Neural progenitor cell (in vitro differentiated cells): ENCODE measurements at regions not wholly inside any gene's neighbourhood (a gene's known extent, or its start where the extent isn't known, plus 50 kb on each side); places are given as distances from the start of the nearest gene placed in this dataset.
"Not testable (repeated sequence)": the region's sequence is repeated elsewhere in the genome, so short reads cannot be mapped to it uniquely, and the experiment has no call there.

Experiments
- DNase-seq: peaks from one replicate; pipeline ENCODE4 v3.0.0-alpha.2; 2016; ENCODE audit warnings: low spot score
- H2AFZ ChIP-seq: fragments of 200-600 bp; sonication (generic); replicated peaks from 2 replicates; pipeline ENCODE4 v1.6.1; 2016; ENCODE audit warnings: antibody characterized with exemption
- H3F3A ChIP-seq: fragments of 200-600 bp; sonication (generic); 2 replicates; pipeline ENCODE4 v1.6.1; 2016; ENCODE audit warnings: antibody characterized with exemption, low read depth
- H3K27ac ChIP-seq: fragments of 200-600 bp; sonication (generic); 2 replicates; pipeline ENCODE4 v1.5.1; 2016; ENCODE audit warnings: mild to moderate bottlenecking
- H3K27me3 ChIP-seq: fragments of 200-600 bp; sonication (generic); 2 replicates; pipeline ENCODE4 v1.6.1; 2016; ENCODE audit warnings: mild to moderate bottlenecking, moderate library complexity
- H3K36me3 ChIP-seq: fragments of 200-600 bp; sonication (generic); 2 replicates; pipeline ENCODE4 v1.5.1; 2016
- H3K4me1 ChIP-seq: fragments of 200-600 bp; sonication (generic); 2 replicates; pipeline ENCODE4 v1.6.1; 2016; ENCODE audit warnings: mixed run types
- H3K4me2 ChIP-seq: fragments of 200-600 bp; sonication (generic); 2 replicates; pipeline ENCODE4 v1.6.1; 2016
- H3K4me3 ChIP-seq: fragments of 200-600 bp; sonication (generic); 2 replicates; pipeline ENCODE4 v1.5.1; 2016
- H3K79me2 ChIP-seq: fragments of 200-600 bp; sonication (generic); 2 replicates; pipeline ENCODE4 v1.6.1; 2016; ENCODE audit warnings: low read depth
- H3K9ac ChIP-seq: fragments of 200-600 bp; sonication (generic); 2 replicates; pipeline ENCODE4 v1.6.1; 2016
- H3K9me3 ChIP-seq: fragments of 200-600 bp; sonication (generic); 2 replicates; pipeline ENCODE4 v1.5.1; 2016; ENCODE audit warnings: low read depth
- H4K20me1 ChIP-seq: fragments of 200-600 bp; sonication (generic); 2 replicates; pipeline ENCODE4 v1.6.1; 2016; ENCODE audit warnings: low read depth
- H3K27ac Mint-ChIP-seq: 3 replicates; pipeline ENCODE4 v1.8.0; 2021; ENCODE audit warnings: mixed read lengths
- H3K27me3 Mint-ChIP-seq: 2 replicates; pipeline ENCODE4 v1.8.0; 2022; ENCODE audit warnings: low read depth, mild to moderate bottlenecking, inconsistent platforms, moderate library complexity, mixed read lengths; ENCODE audit not compliant: insufficient read depth
- H3K36me3 Mint-ChIP-seq: 3 replicates; pipeline ENCODE4 v1.8.0; 2021; ENCODE audit warnings: mixed read lengths
- H3K4me1 Mint-ChIP-seq: 3 replicates; pipeline ENCODE4 v1.8.0; 2021; ENCODE audit warnings: mixed read lengths
- H3K4me3 Mint-ChIP-seq: 3 replicates; pipeline ENCODE4 v1.8.0; 2021; ENCODE audit warnings: mild to moderate bottlenecking, moderate library complexity, mixed read lengths
- H3K9me3 Mint-ChIP-seq: 3 replicates; pipeline ENCODE4 v1.8.0; 2020; ENCODE audit warnings: mixed read lengths
- CTCF ChIP-seq: fragments of 200-600 bp; sonication (generic); IDR thresholded peaks from 2 replicates; pipeline ENCODE4 v1.5.1; 2017; ENCODE audit warnings: antibody characterized with exemption, mild to moderate bottlenecking
- EZH2 ChIP-seq: fragments of 200-600 bp; sonication (generic); IDR thresholded peaks from 2 replicates; pipeline ENCODE4 v1.6.1; 2017; ENCODE audit warnings: antibody characterized with exemption, mild to moderate bottlenecking, moderate library complexity
- EZH2phosphoT487 ChIP-seq: fragments of 200-600 bp; sonication (generic); IDR thresholded peaks from 2 replicates; pipeline ENCODE4 v1.6.1; 2017; ENCODE audit warnings: antibody characterized with exemption

GRCh38 chr5:100359998-100360397, 175.2 kb upstream of the FAM174A start:
- not testable (repeated sequence) for H3K9me3 ChIP-seq, H3K4me1 Mint-ChIP-seq, DNase-seq, H3K4me3 ChIP-seq, H3K79me2 ChIP-seq, H3K9ac ChIP-seq, H3K36me3 ChIP-seq, H2AFZ ChIP-seq, H3K4me1 ChIP-seq, H3K4me2 ChIP-seq, H3K27ac ChIP-seq, H3K27ac Mint-ChIP-seq, H3K27me3 Mint-ChIP-seq, H3K9me3 Mint-ChIP-seq, H3K36me3 Mint-ChIP-seq, H3F3A ChIP-seq, H4K20me1 ChIP-seq, H3K4me3 Mint-ChIP-seq, H3K27me3 ChIP-seq

GRCh38 chr5:100346269-100346668, 188.9 kb upstream of the FAM174A start:
- not testable (repeated sequence) for H3K36me3 Mint-ChIP-seq, H3K27me3 ChIP-seq, H3F3A ChIP-seq, H3K9me3 Mint-ChIP-seq, H3K4me3 Mint-ChIP-seq, H3K4me1 Mint-ChIP-seq, H3K4me2 ChIP-seq, H3K27ac ChIP-seq, H3K4me1 ChIP-seq, H2AFZ ChIP-seq, H3K27ac Mint-ChIP-seq, H3K9ac ChIP-seq, H3K9me3 ChIP-seq, H3K79me2 ChIP-seq, H3K36me3 ChIP-seq, H3K4me3 ChIP-seq, H4K20me1 ChIP-seq, H3K27me3 Mint-ChIP-seq, DNase-seq

GRCh38 chr5:100341485-100341884, 193.7 kb upstream of the FAM174A start:
- not testable (repeated sequence) for H3K9me3 Mint-ChIP-seq, H3K4me1 ChIP-seq, H2AFZ ChIP-seq, H3K4me3 Mint-ChIP-seq, H3K4me1 Mint-ChIP-seq, H3K27me3 Mint-ChIP-seq, H4K20me1 ChIP-seq, H3K27ac ChIP-seq, H3K27ac Mint-ChIP-seq, H3K79me2 ChIP-seq, H3K9ac ChIP-seq, H3K27me3 ChIP-seq, H3K36me3 Mint-ChIP-seq, DNase-seq, H3K4me2 ChIP-seq, H3K4me3 ChIP-seq, H3K36me3 ChIP-seq, H3F3A ChIP-seq, H3K9me3 ChIP-seq

- H3K9me3 Mint-ChIP-seq, result no peaks in the 10 kb centered on the region
- TF ChIP-seq EZH2 (no peak), CTCF (no peak), EZH2phosphoT487 (no peak)
- H3K27ac Mint-ChIP-seq, result no peak overlapping the region
- no peaks in the 10 kb centered on the region for H3K27me3 Mint-ChIP-seq
- Histone ChIP-seq H3K27me3 (no peaks in the 10 kb centered on the region), H3K36me3 (no peaks in the 10 kb centered on the region), H3K79me2 (no peaks in the 10 kb centered on the region), H3K4me1 (no peaks in the 10 kb centered on the region), H3K4me3 (no peak overlapping the region), H2AFZ (no peak overlapping the region), H3F3A (no peaks in the 10 kb centered on the region), H3K9me3 (no peaks in the 10 kb centered on the region), H3K9ac (no peak overlapping the region), H3K4me2 (no peak overlapping the region), H3K27ac (no peak overlapping the region), H4K20me1 (no peaks in the 10 kb centered on the region)
- H3K36me3 Mint-ChIP-seq, result no peaks in the 10 kb centered on the region
- no peak for DNase-seq
- H3K4me1 Mint-ChIP-seq, result no peaks in the 10 kb centered on the region
- H3K4me3 Mint-ChIP-seq, result no peak overlapping the region
These were observed 212.7 kb upstream of the FAM174A start for GRCh38 chr5:100322483-100322882.

GRCh38 chr5:100319885-100320284, 215.3 kb upstream of the FAM174A start:
- no peak overlapping the region for H3K4me3 Mint-ChIP-seq
- H3K27ac Mint-ChIP-seq, result no peak overlapping the region
- no peaks in the 10 kb centered on the region for H3F3A ChIP-seq
- DNase-seq, result no peak
- no peak overlapping the region for H3K27ac ChIP-seq
- TF ChIP-seq EZH2phosphoT487 (no peak), EZH2 (no peak), CTCF (no peak)
- H3K79me2 ChIP-seq, result no peaks in the 10 kb centered on the region
- no peaks in the 10 kb centered on the region for H3K27me3 ChIP-seq
- H3K9me3 ChIP-seq, result no peaks in the 10 kb centered on the region
- no peaks in the 10 kb centered on the region for H4K20me1 ChIP-seq
- H3K4me1 ChIP-seq, result no peaks in the 10 kb centered on the region
- H3K4me1 Mint-ChIP-seq, result no peaks in the 10 kb centered on the region
- H3K4me2 ChIP-seq, result no peak overlapping the region
- H2AFZ ChIP-seq, result no peak overlapping the region
- H3K36me3 Mint-ChIP-seq, result no peaks in the 10 kb centered on the region
- peaks cover 10% of the 10 kb centered on the region for H3K9me3 Mint-ChIP-seq
- no peak overlapping the region for H3K4me3 ChIP-seq
- H3K27me3 Mint-ChIP-seq, result no peaks in the 10 kb centered on the region
- no peaks in the 10 kb centered on the region for H3K36me3 ChIP-seq
- no peak overlapping the region for H3K9ac ChIP-seq
